Tibial artery (tissue), 4 donors: ENCODE measurements at regions not wholly inside any gene's neighbourhood (a gene's known extent, or its start where the extent isn't known, plus 50 kb on each side); places are given as distances from the start of the nearest gene placed in this dataset.

Experiments
- DNase-seq, 2 donors: peaks; one replicate each; pipeline ENCODE4 v3.0.0-alpha.2; 2019
- H3K27ac ChIP-seq, 2 donors: fragments of 200-600 bp; sonication (generic) in 1 of 2; 1 replicate in 1 of 2; 2 replicates in 1 of 2; pipeline ENCODE4 v1.5.1; 2018 to 2019; ENCODE audit warnings: mild to moderate bottlenecking in 1 of 2
- H3K27me3 ChIP-seq, 2 donors: fragments of 200-600 bp; sonication (generic) in 1 of 2; one replicate each; pipeline versions ENCODE4 v1.5.1 to v1.6.0; 2016 to 2019
- H3K36me3 ChIP-seq, 3 donors: fragments of 200-600 bp; sonication (generic) in 2 of 3; one replicate each; pipeline ENCODE4 v1.5.1; 2016 to 2019; ENCODE audit warnings: mild to moderate bottlenecking in 2 of 3
- H3K4me1 ChIP-seq, 4 donors: fragments of 200-600 bp; sonication (generic) in 2 of 4; 1 replicate in 3 of 4; 2 replicates in 1 of 4; pipeline ENCODE4 v1.5.1; 2016 to 2019
- H3K4me3 ChIP-seq, 2 donors: fragments of 200-600 bp; sonication (generic) in 1 of 2; 1 replicate in 1 of 2; 2 replicates in 1 of 2; pipeline ENCODE4 v1.5.1; 2018 to 2019; ENCODE audit warnings: mild to moderate bottlenecking in 2 of 2
- H3K9me3 ChIP-seq, 3 donors: fragments of 200-600 bp; sonication (generic) in 1 of 3; one replicate each; pipeline ENCODE4 v1.5.1; 2016 to 2019
- CTCF ChIP-seq, 2 experiments: fragments of 200-600 bp in 1 of 2; fragments of 450-650 bp in 1 of 2; IDR thresholded peaks; one replicate each; pipeline ENCODE4 v1.5.1; 2017 to 2019; ENCODE audit warnings: antibody characterized with exemption in 2 of 2, mild to moderate bottlenecking in 1 of 2, moderate library complexity in 1 of 2
- intact Hi-C: fragments of 100-400 bp; cut with DNase I; formaldehyde crosslinking; loops from one replicate; pipeline ENCODE4 v1.15.0; 2023; ENCODE audit warnings: low total_unique reads

- no peak for DNase-seq
- H3K4me1 ChIP-seq, result no peaks in the 10 kb centered on the region
- no peak overlapping the region for H3K4me3 ChIP-seq
- no peak overlapping the region for H3K27ac ChIP-seq
- no peaks in the 10 kb centered on the region for H3K27me3 ChIP-seq
- no peaks in the 10 kb centered on the region for H3K36me3 ChIP-seq
- TF ChIP-seq CTCF (IDR thresholded peaks at IDR 0.05), result no peak
- intact Hi-C loops, result no loop called here
- no peaks in the 10 kb centered on the region for H3K9me3 ChIP-seq
Measured at GRCh38 chr4:181431006-181431405, 812.2 kb upstream of the TENM3 start.

GRCh38 chr4:181431661-181432060 is 811.5 kb upstream of the TENM3 start:
- Histone ChIP-seq H3K9me3 (no peaks in the 10 kb centered on the region), H3K36me3 (no peaks in the 10 kb centered on the region), H3K27ac (no peak overlapping the region), H3K4me1 (no peaks in the 10 kb centered on the region), H3K27me3 (no peaks in the 10 kb centered on the region), H3K4me3 (no peak overlapping the region)
- intact Hi-C loops, result no loop called here
- DNase-seq, result no peak
- TF ChIP-seq CTCF (IDR thresholded peaks at IDR 0.05), result no peak

GRCh38 chr4:181432335-181432734 is 810.9 kb upstream of the TENM3 start:
- DNase-seq, result no peak
- Histone ChIP-seq H3K9me3 (no peaks in the 10 kb centered on the region), H3K36me3 (no peaks in the 10 kb centered on the region), H3K27ac (no peak overlapping the region), H3K4me3 (no peak overlapping the region), H3K4me1 (no peaks in the 10 kb centered on the region), H3K27me3 (no peaks in the 10 kb centered on the region)
- TF ChIP-seq CTCF (IDR thresholded peaks at IDR 0.05), result no peak
- intact Hi-C loops, result no loop called here

GRCh38 chr4:181437895-181438294 is 805.3 kb upstream of the TENM3 start:
- Histone ChIP-seq H3K27ac (no peak overlapping the region), H3K27me3 (no peaks in the 10 kb centered on the region), H3K4me1 (no peaks in the 10 kb centered on the region), H3K9me3 (no peaks in the 10 kb centered on the region), H3K4me3 (no peak overlapping the region), H3K36me3 (no peaks in the 10 kb centered on the region)
- intact Hi-C loops, result no loop called here
- no peak for DNase-seq
- no peak for TF ChIP-seq CTCF (IDR thresholded peaks at IDR 0.05)

- Histone ChIP-seq H3K27ac (no peak overlapping the region), H3K4me1 (no peaks in the 10 kb centered on the region), H3K36me3 (no peaks in the 10 kb centered on the region), H3K9me3 (no peaks in the 10 kb centered on the region), H3K27me3 (no peaks in the 10 kb centered on the region), H3K4me3 (no peak overlapping the region)
- no peak for DNase-seq
- intact Hi-C loops, result no loop called here
- TF ChIP-seq CTCF (IDR thresholded peaks at IDR 0.05), result no peak
Measured at GRCh38 chr4:181438641-181439040, 804.6 kb upstream of the TENM3 start.

GRCh38 chr4:181443021-181443420 is 800.2 kb upstream of the TENM3 start:
- H3K27me3 ChIP-seq, result no peaks in the 10 kb centered on the region
- H3K27ac ChIP-seq, result no peak overlapping the region
- no peak for DNase-seq
- no peaks in the 10 kb centered on the region for H3K9me3 ChIP-seq
- TF ChIP-seq CTCF (IDR thresholded peaks at IDR 0.05), result no peak
- no peaks in the 10 kb centered on the region for H3K36me3 ChIP-seq
- intact Hi-C loops, result no loop called here
- no peak overlapping the region for H3K4me3 ChIP-seq
- no peaks in the 10 kb centered on the region for H3K4me1 ChIP-seq
